Activated CD4-positive, alpha-beta T cell treated with anti-CD3 and anti-CD28 coated beads, Interleukin-2, Interleukin-6, amounts not matched to agents 100 ng/mL and 50 ng/mL, durations not matched to agents 16 hours and 8 hours (primary cell): ENCODE measurements at regions not wholly inside any gene's neighbourhood (a gene's known extent, or its start where the extent isn't known, plus 50 kb on each side); places are given as distances from the start of the nearest gene placed in this dataset.
"Not testable (repeated sequence)": the region's sequence is repeated elsewhere in the genome, so short reads cannot be mapped to it uniquely, and the experiment has no call there.

ENCODE experiments used
- DNase-seq: peaks from one replicate; pipeline ENCODE4 v3.0.0-alpha.2; 2020

DNA sequence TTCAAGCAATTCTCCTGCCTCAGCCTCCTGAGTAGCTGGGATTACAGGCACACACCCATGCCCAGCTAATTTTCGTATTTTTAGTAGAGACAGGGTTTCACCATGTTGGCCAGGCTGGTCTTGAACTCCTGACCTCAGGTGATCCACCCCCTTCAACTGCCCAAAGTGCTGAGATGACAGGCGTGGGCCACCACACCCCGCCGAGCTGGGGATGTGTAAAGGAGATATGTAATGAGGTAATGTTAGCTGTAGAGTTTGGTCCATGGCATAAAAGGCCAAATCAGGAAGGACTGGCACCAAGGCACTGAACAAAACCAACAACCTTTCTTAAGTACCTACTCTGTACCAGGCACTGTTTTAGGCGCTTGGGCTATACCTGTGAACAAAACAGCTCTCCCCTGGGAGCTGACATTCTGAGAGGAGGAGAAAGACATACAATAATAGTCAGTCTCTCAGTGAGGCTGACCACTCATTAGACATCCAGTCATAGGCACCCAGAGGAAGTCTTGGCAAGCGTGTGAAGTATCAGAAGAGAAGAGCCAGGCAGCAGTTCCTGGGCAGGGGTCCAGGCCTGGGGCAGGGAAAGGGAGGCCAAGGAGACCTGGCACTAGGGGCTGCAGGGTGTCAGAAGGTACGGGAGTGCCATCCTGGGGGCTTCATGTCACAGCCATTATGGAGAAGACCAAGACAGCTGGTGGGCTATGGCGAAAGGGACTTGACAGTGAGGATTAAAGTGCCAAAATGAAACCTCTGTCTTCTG is 164.8 kb upstream of the DTNBP1 start:
- no peak for DNase-seq

DNA sequence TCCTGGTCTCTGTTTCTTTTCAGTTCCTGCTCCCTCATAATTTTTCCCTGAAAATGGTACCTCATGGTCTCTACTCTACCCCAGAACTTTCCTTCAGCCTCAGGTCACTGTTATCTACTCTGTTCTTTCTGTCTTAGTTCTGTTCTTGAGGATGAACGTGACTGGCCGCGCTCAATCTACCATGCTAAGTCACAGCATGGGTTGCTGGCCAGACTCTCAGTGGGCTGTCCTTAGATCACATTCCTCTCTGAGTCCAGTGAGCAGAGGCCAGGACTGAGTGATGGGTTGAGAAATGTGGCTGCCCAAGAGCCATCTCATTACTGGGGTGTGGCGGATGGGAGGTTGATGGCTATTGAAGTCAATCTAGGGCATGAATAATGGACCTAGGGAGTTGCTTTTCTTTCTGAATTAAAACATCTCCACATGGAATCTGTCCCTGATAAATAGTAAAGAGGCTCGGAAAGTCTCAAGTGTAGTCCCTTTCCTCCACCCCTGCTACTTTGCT is 164.0 kb upstream of the DTNBP1 start:
- DNase-seq, result no peak

DNA sequence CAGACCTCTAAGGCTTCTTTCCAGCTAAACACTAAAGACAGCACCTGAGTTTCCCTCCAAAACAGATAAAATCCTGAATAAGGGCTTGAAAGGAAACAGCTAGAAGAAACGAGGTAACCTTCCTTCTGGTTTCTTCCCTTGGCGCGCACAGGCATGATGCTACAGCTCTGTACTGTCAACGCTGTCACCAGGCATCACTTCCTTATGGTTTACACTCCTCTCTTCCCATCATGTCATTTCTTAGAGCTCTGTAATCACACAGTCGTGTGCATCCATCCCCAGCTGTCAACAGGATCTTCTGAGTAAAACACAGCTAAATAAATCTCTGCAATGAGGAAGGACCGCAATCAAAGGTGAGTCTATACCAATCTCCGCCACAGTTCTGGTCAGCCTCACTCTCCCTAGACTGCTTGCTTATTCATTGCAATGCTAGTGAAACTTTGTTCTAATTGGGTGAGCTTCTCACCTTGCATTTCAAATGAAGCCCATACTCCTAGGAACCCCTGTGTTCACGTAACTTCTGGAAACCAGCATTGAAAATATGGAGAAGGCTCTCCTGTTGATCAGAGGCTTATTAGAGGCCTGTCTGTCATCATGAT is 162.6 kb upstream of the DTNBP1 start:
- DNase-seq, result no peak

DNA sequence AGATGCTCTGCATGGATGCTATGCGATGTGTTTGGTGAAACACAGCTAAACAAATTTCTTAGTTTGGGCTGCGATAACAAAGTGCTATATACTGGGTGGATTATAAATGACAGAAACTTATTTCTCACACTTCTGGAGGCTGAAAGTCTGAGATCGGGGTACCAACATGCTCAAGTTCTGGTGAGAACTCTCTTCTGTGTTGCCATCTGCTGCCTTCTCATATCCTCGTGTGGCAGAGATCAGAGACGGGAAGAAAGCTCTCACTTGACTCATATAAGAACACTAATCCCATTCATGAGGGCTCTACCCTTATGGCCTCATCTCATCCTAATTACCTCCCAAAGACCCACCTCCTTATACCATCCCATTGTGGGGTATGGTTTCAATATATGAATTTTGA is 162.0 kb upstream of the DTNBP1 start:
- no peak for DNase-seq

DNA sequence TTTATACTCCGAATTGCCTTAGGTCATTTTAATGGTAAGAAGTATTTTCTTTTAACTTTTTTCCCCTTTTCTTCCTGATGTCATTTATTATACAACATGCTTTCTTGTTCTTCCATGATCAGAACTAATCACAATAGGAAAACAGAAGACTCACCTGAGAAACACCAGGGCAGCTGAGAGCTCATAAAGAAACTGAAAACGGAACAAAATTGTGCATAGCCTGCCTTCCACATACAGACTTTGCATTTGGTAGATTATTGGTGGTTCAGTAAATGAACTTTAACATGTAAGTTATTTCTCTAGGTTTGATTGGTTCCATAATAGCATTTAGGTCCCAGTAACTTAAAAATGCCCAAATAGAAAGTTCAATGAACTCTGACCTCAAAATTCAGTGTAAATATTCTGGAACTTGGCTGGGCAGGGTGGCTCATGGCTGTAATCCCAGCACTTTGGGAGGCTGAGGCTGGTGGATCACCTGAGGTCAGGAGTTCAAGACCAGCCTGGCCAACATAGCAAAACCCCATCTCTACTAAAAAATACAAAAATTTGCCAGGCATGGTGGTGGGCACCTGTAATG is 161.1 kb upstream of the DTNBP1 start:
- no peak for DNase-seq

DNA sequence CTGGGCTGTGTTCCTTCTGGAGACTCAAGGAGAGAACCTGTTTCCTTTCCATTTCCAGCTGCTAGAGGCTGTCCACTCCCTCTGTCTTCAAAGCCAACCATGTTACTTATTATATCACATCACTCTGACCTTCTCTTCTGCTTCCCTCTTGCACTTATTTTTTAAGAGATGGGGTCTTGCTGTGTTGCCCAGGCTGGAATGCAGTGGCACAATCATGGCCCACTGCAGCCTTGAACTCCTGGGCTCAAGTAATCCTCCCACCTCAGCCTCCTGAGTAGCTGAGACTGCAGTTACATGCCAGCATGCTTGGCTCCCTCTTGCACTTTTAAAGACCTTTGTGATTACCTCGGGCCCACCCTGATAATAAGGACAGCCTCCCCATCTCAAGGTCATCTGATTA is 160.0 kb upstream of the DTNBP1 start:
- no peak for DNase-seq

DNA sequence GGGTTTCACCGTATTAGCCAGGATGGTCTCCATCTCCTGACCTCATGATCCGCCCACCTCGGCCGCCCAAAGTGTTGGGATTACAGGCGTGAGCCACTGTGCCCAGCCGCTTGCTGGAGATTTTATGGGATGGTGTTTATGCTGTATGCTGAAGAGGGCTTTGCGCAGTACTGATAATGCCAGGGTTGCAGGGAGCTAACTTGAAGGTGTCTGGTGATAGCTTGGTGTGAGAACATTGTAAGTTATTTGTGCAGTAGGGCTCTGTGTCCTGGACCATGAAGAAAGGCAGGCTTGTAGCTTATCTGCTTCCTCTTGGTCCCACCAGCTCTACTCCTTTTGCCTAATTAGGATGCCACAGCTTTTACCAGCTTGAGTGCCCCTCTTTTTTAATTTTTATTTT is 157.0 kb upstream of the DTNBP1 start:
- no peak for DNase-seq

DNA sequence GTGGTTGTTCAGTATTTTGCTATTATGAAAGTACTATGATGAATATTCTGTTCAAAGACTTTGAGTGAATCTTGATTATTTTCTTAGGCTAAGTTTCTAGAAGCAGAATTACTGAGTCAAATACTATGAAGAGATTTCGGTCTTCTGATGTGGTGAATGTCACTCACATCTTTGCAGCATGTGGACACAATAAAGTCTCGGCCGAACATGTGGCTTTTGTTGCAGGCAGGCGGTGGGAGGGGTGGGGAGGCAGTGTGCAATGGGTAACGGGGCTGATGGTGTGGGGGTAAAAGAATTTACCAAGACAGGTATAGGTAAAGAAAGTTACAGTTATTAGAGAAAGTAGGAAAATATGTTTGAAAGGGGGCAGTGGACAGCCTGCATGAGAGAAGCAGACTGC is 156.4 kb upstream of the DTNBP1 start:
- DNase-seq, result no peak

DNA sequence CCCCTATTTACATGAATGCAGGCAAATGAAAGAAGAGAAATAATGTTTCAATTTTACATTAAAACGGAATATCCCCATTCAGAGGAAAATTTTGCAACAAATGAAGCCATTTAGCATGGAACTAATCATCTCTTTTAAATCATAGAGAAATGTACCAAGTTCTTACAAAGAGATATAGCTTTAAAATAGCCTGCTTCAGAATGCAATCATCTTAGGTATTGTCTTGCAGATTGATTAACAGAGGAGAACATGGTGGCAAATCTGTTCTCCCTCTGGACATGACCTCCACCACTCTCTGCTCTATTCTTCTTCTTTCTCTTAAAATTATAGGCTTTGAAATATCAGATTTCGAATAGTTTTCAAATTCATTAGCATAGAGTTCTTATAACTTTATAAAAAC is 155.7 kb upstream of the DTNBP1 start:
- DNase-seq, result no peak

DNA sequence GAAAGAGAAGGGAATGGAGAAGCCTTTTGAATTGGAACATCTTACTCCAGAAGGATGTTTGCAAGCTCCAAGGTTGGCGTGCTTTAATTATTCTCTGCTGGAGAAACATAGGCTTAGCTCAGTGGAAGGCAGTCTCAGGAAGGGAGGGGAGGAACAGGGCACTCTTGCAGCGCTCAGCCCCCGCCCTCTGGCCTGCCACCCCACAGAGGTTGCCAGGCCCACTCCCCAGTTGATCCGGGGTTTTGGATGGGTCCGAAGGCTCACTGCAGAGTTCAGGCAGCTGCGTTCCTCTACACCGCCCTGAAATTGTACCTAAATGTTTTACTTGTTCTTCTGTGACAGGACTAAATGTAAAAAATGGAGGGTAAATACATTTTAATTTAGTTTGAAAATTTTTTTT is 155.2 kb upstream of the DTNBP1 start:
- no peak for DNase-seq

DNA sequence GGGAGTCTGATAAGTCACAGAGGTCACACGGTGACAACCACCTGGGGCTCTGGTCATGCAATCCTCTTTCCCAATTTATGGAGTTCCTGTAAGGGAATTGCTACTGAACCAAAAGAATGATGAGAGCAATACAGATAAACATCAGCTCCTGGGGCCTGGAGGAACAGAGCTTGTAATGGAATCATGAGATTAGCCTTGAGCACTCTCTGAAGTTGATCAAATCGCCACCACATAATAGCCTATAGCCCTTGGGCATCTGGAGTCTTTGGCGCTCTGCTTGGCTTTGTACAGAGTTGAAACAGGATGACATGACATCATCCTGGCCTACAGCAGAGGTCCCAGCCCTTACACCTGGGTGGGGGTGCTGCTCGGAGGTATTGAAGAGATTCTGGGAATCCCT is 154.3 kb upstream of the DTNBP1 start:
- DNase-seq, result no peak

DNA sequence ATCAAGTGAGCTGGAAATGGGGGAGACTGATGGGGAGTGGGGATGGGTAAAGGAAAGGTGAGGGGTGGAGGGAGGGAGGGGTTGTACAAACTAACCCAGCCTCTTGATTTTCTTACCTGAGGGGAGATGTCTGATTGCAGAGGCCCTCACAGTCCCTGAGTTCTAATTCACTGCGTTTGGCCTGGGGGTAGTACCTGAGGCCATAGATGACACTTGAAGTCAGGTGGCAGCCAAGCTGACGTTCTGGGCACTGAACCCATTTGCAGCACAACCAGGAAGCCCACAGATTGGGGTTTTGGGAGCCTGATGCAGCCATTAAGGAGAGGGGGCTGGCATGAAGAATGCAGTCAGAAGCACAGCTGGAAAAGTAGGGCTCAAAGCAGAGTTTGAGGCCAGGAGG is 153.8 kb upstream of the DTNBP1 start:
- DNase-seq, result no peak

DNA sequence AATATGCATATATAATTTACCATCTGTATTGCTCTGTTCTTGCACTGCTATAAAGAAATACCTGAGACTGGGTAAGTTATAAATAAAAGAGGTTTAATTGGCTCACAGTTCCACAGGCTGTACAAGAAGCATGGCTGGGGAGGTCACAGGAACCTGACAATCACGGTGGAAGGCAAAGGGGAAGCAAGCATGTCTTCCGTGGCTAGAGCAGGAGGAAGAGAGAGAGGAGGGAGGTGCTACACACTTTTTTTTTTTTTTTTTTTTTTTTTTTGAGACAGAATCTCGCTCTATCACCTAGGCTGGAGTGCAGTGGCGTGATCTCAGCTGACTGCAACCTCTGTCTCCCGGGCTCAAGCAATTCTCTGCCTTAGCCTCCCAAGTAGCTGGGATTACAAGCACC is 150.9 kb upstream of the DTNBP1 start:
- DNase-seq, result not testable (repeated sequence)

DNA sequence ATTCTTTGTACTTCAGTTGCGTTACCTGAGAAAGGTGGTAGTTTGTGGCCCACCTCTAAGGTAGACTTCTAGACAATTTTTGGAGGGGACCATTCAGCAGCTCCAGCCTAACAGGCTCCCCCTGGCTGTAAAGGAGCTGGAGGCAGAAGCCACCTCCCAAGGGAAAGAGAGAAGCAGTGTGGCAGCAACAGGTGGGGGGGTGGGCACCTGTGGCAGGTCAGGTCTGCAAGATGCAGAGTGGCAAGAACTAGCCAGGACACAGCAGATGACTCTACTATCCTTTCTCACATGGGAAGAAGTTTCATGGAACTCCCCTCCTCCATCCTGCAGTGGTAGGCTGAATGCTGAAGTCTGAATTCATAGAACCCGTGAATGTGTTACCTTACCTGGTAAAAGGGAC is 148.3 kb upstream of the DTNBP1 start:
- DNase-seq, result no peak

DNA sequence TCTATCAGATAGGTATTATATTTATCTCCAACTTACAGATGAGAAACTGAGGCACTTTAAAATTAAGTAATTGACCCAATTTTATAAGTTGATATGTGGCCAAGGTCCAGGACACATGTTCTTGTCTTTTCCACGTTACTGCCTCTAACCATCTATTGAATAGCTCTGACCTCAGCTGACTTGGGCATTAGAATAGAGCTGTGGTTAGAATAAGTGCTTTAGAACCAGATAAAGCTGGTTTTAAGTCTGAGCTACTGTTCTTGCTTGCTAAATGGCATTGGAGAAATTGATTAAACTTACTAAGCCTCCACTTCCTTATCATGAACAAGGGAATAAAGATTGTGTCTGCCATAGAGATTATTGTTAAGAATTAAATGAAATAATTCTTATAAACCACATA is 147.8 kb upstream of the DTNBP1 start:
- DNase-seq, result no peak

DNA sequence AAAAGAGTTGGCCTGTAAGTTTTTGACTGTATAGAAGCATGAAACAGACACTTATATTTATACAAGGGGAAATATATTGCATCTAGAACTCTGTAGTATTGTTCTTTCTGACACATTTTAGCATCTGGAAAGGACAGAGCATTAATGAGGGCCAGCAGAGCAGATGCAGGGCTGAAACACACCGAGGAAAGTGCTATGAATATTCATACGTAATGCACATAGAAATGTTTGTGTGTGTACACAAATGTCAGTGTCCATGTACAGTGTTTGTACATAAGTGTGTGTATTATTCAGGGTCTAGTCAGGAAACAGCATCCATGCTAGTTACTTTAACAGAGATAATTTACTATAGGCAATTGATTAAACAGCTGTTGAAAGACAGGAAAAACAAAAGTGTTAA is 146.5 kb upstream of the DTNBP1 start:
- no peak for DNase-seq

DNA sequence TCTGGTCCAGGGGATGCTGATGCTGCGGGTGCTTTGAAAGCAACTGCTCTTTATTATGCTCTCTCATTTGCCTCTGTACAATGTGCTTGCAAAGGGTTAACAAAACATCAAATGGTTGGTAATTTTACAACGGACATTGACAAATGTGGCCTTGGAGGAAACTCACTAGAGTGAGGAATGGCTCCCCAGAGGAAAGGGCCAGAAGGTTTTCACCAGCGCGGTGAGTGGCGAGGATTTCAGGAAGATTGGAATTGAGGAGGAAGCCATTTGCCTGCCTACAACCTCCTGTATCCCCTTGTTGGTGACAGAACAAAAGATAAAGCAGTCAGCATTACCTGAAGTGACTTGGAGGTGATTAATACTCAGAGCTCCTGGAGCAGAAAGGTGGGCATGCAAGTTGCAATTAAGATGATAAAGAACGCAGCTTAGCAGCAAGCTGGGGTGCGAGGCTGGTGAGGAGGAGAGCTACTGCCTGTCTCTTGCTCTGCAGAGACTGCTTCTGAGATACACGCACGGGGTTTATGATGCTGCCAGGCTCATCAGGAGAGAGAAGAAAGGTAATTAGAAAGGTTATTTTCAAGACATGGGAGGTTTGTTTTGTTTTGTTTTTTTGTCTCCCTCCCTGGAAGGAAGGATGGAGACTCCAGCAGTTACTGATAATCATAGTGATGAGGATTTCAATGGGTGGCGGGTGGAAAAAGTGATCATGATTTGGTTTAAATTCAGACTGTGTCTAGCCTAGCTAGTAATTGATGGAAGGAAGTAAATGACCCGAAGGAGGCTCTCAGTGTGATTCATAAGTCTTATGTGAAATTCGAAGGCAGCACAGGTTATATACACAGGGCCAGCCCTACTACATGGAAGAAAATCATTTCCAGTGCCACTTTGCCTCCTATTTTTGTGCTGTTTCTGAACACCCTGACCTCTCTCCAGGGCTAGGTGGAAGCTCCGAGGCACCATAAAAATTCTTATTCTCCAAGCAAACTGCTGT is 141.6 kb upstream of the DTNBP1 start:
- no peak for DNase-seq

DNA sequence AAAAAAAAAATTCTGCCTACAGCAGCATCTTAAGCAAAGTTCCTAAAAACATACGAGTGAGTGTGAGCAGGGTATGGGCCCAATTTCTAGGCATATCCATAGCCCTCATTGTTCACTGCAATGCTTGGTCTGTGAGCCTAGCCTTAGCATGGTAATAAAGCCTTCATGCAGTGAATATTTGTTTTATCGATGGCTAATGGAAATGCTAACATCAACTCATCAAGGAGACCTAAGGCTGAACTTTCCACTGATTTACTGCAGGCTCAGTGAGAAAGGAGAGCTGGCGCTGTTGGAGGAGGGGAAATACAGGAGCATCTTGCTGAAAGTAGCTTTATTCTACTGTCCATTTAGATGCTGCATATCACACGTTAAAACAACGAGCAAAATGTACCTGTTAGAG is 139.6 kb upstream of the DTNBP1 start:
- DNase-seq, result no peak

DNA sequence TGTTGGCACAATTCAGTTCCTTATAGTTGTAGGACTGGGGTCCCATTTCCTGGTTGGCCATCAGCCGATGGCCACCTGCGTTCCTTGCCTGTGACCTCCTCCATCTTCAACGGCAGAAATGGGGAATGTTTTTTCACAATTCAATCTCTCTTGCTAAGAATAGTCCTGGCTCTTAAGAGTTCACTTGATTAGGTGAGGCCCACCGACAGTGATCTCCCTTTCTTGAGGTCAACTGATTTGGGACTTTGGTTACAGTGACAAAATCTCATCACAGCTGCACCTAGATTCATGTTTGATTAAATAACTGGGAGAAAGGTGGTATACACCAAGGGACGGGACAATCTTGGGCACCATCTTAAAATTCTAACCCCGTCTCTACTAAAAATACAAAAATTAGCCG is 139.1 kb upstream of the DTNBP1 start:
- no peak for DNase-seq

DNA sequence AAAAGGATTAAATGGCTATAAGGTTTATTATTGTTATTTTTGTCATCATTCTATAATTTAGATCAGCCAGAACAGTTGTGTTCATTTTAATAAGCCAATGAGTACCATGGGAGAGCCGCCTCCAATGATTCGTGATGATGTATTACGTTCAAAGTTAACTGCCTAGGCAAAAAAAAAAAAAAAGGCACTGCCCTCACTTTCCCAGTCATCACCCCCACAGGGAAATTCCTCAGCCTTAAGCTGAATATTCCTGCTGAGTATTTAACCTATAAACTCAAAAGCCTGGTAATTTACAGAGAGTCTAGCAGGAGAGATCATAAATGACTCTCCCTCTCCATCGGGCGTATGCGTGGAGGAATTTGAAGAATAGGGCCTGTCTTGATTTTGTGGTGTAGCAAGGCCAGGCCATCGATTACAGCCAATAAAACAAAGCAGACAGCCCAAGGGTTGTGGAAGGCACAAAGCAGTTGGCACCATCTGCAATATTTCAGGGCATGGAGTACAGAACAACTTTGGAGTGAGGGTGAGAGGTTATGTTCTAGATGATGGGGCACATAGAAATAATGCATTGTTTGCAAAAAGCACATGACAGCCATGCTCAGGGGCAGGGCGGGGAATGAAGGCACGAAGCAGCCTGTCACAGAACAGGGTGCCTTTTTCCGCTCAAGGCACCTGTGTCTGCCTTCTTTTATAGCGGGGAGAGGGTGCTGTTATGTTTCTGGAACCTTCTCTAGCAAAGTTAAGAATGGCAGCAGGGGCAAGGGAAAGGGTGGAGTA is 138.2 kb upstream of the DTNBP1 start:
- no peak for DNase-seq

DNA sequence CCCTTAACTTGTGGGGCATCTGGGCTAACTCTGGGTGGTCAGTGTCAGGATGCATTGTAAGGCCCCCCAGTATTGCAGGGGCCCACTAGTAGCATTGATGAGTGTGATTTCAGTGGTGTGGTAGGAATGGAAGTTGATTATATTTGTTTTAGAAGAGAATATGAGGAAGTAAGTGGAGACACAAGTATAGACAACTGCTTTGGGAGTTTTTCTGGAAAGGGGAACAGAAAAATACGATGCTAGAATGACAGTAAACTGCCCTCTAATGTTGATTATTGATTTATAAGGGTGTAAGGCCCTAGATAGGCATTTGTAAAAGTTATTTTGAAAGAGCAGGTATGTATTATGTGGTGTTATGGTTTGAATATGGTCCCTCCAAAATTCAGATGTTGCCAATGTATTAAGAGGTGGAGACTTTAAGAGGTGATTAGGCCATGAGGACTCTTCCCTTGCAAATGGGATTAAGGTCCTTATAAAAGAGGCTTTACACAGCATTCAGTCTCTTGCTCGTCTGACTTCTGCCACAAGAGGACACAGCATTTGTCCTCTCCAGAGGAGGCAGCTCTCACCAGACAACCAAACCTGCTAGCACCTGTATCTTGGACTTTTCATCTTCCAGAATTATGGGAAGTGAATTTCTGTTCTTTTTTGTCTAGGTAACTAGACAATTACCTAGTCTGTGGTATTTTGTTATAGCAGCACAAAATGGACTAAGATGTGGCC is 135.9 kb upstream of the DTNBP1 start:
- DNase-seq, result no peak

DNA sequence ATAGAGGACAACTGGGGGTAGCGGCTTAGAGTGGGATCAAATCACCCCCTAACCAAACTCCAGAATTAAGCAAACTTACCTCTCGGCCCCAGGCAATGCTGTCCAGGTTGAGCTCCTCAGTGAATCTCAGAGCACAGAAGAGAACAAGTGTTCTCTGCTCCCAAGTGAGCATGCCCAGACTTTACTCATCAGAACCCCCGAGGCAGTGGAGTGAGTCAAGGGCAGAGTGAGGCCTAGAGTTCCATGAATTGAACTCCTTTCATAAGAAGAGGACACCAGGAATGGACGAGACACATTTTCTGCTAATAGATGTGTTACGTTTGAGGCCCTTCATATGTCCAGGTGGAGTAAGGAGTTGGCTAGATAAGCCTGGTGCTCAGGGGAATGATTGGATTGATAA is 134.0 kb upstream of the DTNBP1 start:
- no peak for DNase-seq
